SK-N-SH (cell line): ENCODE measurements at regions not wholly inside any gene's neighbourhood (a gene's known extent, or its start where the extent isn't known, plus 50 kb on each side); places are given as distances from the start of the nearest gene placed in this dataset.

Experiments used
- CHD2 ChIP-seq: fragments of 150-350 bp; IDR thresholded peaks from 2 replicates; pipeline ENCODE4 v1.6.1; 2018; ENCODE audit warnings: low read length; ENCODE audit not compliant: partially characterized antibody
- GABPA ChIP-seq: IDR thresholded peaks from 2 replicates; pipeline ENCODE4 v1.4.0; 2012; ENCODE audit warnings: low read depth, mild to moderate bottlenecking
- IRF3 ChIP-seq: fragments of 150-350 bp; IDR thresholded peaks from 2 replicates; pipeline ENCODE4 v1.6.1; 2016; ENCODE audit warnings: mild to moderate bottlenecking, low read depth, low read length
- POLR2AphosphoS5 ChIP-seq: IDR thresholded peaks from 2 replicates; pipeline ENCODE4 v1.6.1; 2012; ENCODE audit warnings: low read depth, low read length
- TF ChIP-seq, protein P1 (sequence below): fragments of 200-600 bp; sonication (generic); IDR thresholded peaks from 2 replicates; pipeline ENCODE4 v1.6.1; 2017; ENCODE audit warnings: antibody characterized with exemption, mild to moderate bottlenecking, moderate library complexity

DNA sequence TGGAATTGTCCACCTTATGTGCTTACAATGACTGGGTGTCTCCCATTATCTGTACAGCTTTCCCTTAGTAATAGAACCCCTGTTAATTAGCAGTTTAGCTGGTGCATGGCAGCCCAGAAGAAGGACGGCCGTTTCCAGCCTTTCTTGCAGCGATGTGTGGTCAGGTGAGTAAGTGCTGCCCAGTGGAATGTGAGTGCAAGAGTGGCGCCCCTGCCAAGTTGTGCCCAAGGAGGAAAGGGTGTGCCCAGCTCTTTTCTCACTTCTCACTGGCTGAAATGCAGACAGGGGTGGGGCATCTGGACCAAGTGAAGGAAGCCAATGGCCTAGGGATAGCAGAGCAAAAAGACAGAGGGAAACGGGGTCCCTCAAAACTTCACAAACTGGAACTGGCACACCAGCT is 296.8 kb downstream of the PREX1 start:
- TF ChIP-seq CHD2 (no peak), GABPA (no peak), POLR2AphosphoS5 (no peak), IRF3 (no peak)
- TF ChIP-seq, protein P1, sequence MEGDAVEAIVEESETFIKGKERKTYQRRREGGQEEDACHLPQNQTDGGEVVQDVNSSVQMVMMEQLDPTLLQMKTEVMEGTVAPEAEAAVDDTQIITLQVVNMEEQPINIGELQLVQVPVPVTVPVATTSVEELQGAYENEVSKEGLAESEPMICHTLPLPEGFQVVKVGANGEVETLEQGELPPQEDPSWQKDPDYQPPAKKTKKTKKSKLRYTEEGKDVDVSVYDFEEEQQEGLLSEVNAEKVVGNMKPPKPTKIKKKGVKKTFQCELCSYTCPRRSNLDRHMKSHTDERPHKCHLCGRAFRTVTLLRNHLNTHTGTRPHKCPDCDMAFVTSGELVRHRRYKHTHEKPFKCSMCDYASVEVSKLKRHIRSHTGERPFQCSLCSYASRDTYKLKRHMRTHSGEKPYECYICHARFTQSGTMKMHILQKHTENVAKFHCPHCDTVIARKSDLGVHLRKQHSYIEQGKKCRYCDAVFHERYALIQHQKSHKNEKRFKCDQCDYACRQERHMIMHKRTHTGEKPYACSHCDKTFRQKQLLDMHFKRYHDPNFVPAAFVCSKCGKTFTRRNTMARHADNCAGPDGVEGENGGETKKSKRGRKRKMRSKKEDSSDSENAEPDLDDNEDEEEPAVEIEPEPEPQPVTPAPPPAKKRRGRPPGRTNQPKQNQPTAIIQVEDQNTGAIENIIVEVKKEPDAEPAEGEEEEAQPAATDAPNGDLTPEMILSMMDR = no peak
